ENCODE measurements at regions not wholly inside any gene's neighbourhood (a gene's known extent, or its start where the extent isn't known, plus 50 kb on each side); places are given as distances from the start of the nearest gene placed in this dataset.

DNA sequence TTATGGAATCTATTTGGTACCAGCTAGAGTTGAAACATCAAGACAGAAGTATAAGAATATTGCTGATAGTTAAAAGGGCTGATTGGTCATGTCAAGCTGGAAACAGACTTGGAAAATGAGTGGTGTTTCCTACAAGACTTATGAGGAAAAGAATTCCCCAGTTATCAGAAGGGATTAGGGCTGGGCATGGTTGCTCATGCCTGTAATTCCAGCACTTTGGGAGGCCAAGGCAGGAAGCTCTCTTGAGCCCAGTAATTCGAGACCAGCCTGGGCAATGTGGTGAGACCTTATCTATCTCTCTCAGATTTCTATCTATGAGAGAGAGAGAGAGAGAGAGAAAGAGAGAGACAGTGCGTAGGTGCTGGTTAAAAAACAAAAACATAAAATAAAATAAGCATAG lies 139.5 kb upstream of the PMFBP1 start:
- no peak for ATAC-seq

DNA sequence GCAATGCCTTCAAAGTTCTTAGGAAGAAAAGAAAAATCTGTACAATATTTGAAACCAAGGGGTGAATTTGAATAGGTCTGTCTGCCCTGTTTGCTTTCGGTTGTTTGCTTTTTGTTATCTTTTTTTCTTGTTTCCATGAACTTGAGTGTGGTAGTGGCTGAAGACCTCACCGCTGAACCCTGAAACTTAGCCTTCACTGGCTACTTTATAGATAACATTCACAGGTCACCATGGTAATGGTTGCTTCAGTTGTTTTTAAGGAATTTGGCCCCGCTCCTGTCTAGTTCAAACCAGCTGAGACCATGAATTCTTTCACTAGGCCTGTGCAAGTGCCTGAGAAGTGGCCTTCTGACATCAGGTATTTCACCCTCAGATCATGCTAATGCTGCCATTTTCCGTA lies 137.0 kb upstream of the PMFBP1 start:
- ATAC-seq: no peak

DNA sequence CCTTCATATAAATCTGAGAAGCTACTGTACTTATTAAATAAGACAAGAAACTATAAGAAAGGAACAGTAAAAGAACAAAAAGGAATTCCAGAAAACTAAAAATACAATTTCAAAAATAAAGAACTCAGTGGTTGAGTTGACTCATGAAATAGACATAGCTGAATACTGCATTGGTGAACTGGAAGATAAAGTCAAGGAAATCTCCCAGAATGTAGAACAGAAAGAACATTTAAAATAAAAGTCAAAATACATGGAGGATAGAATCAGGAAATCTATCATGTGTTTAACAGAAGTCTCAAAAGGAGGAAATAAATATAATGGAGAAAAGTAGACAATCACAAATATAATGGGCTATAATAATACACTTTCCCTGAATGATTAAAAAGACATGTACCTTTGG lies 136.4 kb upstream of the PMFBP1 start:
- ATAC-seq: no peak

DNA sequence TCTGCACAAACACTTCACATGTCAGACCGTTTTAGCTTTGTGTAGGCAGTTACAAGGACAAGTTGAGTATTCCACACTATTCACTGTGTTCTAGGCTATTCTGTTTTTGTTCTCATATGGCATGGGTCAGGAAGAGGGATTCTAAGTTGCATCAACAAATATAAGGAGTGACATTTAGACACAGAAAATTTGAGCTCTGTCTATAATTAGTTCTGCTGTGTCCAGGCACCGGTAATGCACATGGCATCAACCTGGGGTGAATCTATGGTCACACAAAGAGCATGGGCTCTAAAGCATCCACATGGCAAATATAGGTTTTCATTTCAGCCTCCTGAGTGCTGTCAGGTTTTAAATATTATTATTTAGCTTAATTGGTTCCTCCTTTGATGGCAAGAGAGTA lies 130.4 kb upstream of the PMFBP1 start:
- ATAC-seq: no peak

DNA sequence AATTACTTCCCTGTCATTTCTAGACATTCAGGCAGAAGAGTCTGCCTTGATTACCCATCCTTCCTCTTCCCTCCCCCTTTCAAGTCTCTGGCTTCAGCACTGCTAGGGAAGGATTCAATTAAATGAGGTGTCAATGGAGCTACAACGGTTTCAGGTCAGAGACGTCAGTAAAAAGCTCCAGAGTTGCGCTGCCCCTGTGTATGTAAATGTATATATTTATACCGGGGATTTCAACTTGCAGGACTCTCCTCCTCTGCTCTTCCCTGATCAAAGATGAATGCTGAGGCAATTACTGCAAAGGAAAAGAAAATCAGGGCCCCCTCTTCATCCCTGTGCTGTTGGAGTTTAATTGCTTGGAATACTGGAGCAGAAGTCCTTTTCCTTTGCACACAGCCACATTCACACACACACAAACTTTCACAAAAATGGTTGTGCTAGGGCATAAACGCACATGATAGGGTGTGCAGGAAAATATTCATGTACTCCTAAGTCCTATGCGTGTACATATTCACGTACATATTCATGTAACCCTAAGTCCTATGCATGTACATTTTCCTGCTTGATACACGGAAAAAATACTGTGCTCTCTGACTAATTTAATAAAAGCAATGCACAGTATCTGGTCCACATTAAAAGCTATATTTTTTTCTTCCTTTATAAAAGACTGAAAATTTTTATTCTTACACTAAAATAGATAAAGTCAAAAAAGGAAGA lies 129.7 kb upstream of the PMFBP1 start:
- no peak for ATAC-seq

DNA sequence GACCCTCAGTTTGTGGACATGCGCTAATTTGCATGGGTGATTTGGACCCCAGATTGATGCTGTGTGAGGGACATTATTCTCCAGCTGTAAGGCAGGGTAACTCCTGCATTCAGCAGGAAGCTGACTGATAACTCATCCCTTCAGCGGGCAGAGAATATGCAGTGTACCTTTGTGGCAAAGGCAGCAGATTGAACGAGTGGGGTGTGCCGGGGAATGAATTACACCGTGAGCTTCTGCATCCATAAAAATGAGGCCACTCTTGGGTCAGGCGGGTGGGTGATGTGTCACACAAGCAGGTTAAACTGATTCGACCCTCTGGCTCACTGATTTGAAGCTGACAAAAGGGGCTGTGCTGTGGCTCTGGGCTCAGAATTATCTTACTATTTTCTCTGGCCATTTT lies 128.9 kb upstream of the PMFBP1 start:
- no peak for ATAC-seq

DNA sequence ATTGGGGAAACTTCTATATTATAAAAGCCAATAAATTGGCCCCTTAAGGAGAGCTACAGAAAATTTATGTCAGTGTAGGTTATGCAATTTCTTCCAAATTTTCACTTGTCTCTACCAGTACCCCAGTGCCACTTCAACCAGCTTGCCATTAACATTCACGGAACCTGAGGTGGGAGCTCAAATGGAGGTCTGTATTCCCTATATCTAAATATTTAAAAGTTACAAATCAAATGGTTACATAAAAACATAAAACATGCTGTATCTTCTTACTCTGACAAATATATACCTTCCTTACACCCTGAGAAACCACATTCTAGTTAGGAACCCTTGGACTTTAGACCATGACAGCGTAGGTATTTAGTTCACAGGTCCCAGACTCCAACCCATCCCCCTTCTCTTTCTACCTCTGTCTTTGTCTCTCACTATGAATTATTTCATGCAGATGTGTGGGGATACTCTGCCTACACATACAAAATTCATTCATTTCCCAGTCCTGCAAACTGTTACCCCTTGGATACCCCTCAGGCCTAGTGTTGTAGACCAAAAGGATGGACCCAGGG lies 127.8 kb upstream of the PMFBP1 start:
- ATAC-seq: no peak

DNA sequence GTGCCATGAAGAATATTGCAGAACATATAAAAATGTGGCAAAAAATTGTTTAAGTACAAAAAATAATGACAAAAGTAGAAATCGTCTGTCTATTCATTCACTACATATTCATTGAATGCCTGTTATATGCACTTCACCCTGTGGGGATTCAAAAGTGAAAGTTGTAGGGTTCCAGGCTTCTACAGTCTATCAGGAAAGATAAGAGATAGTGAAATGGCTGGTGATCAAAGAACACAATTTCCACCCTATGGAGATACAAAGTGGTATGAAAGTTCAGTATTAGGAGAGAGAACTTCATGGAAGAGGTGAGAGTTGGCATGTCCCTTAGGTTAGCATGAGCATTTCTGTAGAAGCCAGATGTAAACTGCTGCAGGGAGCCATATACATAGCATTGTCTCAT lies 127.0 kb upstream of the PMFBP1 start:
- ATAC-seq: no peak

DNA sequence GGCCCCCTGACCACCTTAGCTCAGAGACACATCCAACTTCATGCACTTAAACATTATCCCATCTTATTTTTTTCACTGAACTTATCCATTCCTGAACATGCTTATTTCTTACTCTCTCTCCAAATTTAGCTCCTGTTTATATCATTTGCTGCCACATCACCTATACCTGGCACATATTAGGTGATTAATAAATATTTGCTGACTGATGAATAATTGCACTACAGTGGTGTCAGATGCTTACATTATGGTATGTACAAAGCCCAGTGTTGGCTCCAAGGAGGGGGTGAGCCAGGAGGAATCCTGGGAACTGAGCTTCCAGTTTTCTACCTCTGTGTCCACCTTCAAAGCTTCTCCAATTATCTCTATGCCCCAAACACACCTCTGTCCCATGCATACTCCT lies 124.0 kb upstream of the PMFBP1 start:
- no peak for ATAC-seq

DNA sequence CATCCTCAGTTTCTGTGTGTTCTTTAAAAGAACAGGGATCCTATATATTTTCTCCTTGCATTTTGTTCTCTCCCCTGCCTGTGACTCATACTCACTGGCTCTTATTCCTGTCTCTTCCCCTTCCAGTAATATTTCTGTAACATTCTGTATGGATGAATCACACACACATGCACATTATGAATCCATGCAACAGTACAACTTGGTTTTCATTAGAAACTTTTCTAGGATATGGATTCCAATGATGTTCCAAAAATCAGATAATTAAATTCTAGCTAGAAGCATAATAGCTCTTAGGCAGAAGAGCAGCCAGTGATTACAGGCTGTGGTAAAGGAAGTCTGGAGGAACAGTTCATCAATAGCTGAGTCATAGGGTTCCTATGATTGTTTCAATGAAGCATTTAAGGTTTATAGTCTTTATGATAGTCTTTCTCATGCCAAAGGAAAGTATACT lies 119.6 kb upstream of the PMFBP1 start:
- ATAC-seq: no peak

DNA sequence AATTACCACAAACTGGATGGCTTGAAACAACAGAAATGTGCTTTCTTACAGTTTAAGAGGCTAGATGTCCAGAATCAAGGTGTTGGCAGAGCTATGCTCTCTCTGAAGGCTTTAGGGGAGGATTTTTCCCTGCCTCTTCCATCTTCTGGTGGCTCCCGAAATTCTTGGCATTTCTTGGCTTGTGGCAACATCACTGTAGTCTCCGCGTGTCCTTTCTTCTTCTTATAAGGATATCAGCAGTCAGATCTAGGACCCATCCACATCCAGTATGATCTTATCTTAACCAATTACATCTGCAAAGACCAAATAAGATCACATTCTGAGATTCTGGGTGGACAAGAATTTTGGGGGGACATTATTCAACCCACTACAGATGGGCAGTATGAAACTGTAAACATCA lies 119.2 kb upstream of the PMFBP1 start:
- ATAC-seq: no peak

DNA sequence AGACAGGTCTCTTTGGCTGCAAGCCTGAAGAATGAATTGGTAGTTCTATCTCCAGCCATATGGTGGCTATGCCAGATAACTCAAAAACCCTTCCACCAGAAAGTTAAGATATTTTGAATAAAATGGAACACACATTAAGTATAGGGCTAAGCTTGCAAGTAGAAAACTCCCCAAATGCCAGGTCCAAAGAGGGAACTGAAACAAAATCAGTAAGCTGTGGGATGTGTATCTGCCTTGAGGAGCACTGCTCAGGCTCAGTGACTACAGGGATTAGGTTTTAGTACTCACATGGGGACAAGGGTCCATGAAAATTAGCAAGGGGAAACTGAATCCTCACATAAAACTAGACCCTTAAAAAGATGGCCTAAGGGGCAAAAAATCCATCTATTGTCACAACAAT lies 115.7 kb upstream of the PMFBP1 start:
- ATAC-seq: no peak

DNA sequence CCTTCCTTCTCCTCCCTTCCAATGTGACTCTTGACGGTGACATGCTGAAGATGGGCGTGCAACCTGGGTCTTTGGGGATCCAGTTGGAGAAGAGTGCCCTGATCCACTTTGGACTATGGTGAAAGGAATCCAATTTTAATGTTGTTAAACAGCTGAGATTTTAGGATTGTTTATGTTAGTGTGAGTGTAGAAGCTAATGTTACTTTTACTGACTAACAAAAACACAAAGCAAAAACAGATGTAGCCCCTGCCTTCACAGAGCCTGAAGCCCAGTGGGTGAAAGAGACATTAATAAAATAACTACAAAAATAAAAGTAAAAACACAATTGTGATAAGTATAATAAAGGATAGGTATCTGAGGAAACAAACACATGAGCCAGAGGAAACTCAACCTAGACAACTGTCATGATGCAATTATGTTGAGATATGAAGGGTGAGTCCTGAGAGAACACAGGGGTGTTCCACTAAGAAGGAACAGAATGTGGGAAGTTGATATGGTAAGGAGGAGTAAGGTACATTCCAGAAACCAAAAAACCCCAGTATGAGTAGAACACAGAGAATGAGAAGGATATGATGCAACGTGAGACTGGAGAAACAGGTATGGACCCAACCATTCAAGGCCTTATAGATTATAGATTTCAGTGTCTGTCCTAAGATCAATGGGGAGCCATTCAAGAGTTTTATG lies 115.1 kb upstream of the PMFBP1 start:
- no peak for ATAC-seq

DNA sequence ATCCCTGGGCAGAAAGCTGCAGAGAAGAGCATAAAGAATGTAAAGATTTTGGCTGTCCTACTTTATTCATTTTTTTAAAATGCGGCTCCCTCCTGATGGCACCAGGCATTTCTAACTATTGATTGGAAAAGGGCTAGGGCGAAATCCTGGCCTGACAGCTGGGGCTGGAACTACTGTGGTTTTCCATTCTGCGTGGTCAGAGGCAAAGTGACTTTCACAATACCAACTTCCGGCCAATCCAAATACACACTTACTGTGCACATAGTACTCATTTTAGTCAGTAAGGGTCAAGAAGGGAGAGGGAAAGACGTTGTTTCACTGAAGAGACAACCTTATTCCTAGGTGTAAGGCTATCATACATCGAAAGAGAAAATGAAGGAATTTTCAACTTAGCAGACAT lies 113.8 kb upstream of the PMFBP1 start:
- ATAC-seq: no peak

DNA sequence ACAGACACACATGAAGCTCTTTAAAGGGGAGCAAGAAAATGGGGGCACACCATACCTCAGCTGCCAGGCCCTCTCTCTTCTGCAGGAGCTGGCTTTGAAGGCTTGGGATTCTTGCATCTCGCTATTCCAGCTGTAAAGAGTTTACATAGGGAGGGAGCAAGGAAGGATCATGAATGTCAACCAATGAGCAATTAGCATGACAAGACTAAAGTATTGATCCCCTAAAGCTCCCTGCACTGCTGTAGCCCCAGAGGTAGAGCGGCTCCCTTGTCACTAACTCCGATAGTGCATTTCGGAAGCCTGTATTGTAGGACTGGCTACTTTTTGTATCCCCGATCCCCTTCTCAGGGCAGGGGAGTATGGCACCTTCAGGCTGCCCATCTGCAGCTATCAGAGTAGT lies 113.4 kb upstream of the PMFBP1 start:
- ATAC-seq: no peak

DNA sequence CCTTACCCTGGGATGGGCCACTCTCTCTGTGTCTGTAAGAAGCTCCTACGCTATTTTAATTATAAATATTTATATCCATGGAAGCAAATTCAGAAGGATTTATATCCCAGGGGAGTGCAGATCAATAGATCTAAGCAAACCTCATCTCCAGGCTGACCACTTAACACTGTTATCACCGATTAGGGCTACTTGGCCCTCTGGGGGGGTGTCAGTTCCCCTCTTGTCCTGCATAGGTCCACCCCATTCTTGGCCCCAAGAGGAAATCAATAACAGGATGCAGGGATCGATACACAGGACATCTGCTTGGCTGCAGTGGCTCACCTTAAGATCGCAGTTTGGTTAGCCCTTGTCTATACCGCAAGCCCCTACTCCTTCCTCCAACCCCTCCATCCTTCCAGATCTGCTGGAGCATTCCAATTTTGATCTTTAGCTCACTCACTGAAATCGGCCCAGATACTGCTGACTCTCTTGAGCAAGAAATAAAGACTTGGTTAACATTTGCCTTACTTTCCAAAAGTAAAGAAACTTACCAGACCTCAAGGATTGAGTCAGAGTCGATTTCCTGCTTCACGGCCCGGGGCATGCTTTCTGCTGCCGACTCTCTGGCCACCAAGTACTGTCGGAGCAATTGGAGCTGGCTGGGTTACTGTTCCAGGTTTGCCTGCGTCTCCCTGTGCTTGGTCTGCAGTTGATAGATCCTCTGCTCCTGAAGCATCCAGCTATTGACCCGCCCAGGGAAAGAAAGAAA lies 112.3 kb upstream of the PMFBP1 start:
- ATAC-seq: no peak

DNA sequence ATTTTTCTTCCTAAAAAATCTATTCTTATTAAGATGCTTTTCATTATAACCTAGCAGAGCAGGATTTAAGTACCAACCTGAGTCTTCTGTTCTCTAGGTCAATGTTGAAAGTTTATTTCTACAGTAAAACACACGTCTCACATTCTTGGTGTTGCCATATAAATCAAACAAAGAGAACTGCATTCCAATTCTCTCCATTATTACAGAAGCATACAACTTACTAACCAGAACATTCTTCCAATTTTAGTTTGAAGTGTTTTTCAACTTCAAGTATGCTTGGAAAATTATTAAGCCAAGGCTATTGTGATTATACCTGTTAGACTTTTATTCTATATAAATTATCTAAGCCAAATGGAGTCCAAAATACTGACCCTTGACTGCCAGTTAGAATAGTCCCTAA lies 110.4 kb upstream of the PMFBP1 start:
- ATAC-seq: no peak

DNA sequence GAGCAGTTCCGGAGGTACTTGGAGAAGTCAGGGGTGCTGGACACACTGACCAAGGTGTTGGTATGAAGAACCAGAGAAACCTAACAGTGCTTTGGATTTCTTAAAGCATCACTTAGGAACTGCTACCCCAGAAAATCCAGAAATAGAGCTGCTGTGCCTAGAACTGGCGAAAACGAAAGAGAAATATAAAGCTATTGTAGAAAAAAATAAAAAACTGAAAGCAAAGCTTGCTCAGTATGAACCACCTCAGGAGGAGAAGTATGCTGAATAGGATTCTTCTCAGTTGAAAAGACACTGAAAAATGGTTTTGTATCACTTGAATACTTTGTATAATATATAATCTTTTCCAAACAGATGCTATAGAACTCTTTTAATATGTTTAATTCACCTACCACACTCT lies 106.3 kb upstream of the PMFBP1 start:
- ATAC-seq: no peak

DNA sequence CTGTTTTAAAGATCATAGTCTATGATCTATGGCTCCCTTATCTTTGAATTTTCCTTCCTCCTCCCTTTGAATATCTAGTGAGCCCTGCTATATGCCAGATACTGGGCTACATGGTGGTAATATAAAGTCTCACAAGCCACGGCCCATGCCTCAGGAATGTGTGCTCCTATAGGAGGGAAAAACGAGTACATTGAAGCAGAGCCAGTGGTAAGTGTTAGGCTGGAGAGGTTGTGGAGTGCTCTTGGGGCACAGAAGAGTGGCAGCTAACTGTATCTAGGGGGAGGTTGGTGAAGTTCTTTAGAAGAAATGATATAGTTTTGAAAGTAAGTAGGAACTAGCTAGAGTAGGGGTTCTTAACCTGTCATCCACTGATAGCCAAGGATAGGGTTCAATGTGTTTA lies 105.8 kb upstream of the PMFBP1 start:
- no peak for ATAC-seq

DNA sequence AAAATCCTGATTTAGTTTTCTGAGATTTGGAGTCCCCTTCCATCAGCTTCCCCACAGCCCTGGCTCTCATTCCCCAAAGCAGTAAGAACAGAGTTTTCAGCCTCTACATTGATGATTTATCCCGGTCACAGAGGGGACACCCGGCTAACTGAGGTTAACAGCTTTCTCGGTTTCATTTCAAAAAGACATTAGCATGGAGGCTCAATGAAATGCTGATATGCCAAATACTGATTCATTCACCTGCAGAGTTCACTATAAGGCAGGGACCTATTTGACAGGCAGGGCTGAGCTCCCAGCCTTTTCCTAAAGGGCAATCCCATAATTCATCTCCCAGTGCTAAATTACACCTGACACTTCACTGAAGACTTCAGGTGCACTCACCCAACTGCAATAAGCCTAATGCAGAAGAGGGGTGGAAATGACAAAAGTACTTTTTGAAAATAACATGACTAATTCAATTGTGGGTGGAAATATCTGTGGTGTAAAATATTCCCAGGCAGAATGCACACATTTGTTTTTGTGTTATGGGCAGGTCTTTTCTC lies 99.8 kb upstream of the PMFBP1 start:
- ATAC-seq: no peak

DNA sequence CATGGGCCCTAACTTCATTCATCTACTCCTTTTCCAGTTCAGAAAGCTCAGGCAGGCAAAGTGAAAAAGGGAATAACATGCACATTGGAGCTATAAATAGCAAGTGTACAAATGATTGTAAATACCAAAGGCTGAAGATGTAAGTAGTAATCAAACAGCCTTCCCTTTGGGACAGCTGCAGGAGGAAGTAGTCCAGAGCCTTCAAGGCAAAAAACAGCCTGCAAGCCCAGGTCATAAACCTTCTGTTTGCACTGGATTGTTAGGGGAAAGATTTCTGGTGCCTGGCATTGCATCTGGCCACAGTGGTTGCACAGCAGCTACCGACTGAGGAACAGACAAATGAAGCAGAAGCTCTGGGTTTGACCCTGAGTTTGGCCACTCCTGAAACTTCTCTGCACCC lies 98.6 kb upstream of the PMFBP1 start:
- ATAC-seq: no peak

DNA sequence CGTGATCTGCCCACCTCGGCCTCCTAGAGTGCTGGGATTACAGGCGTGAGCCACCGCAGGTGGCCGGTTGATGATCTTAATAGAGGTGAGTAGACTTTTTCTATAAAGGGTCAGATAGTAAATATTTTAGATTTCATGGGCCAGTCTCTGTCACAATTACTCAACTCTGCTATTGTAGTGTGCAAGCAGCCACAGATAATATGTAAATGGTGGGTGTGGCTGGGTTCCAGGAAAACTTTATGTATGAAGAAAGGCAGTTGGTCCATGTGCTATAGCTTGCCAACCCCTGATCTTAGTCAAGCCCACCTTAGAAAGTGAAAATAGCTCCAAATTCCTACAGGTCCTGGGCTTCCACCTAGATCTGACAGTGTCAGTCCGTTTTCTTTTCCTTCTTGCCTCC lies 94.9 kb upstream of the PMFBP1 start:
- no peak for ATAC-seq

DNA sequence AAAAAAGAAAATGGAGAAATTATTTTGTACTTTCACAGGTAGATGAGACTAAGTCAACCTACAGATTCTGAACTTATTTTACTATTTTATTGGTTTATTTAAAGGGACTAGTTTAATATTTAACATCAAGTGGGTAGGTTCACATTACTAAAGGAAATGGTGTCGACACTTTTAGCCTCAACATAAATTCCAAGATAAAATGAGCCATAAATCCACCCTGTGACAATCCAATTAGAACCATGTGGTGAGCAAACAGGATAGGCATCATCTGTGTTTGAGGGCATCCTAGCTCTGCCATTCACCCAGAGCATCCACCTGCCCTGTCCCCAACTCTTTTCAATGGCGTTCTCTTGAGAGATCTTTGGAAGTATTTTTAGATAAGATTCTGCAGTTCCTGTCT lies 92.8 kb upstream of the PMFBP1 start:
- no peak for ATAC-seq

DNA sequence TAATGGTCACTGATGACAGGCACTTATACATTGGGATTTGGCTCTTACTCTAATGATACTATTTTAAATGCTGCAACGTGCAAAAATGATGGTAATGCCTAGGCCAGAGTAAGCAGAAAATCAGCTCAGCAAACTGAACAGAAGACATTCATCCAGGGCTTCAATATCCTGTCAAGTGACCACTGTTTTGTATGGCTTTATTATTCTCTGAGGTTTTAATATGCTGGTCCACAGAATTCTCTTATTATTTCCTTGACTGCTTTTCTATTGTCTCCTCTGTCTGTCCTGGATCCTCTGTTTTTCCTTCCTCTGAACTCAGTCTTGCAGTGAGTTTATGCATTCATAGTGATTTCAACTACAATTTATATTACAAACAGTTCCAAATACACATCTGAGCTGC lies 90.8 kb upstream of the PMFBP1 start:
- no peak for ATAC-seq

All from activated CD4-positive, CD25-positive, alpha-beta regulatory T cell treated with anti-CD3 and anti-CD28 coated beads, Interleukin-2, amount 50 U/mL, for 24 hours (primary cell).